ENCODE measurements at regions not wholly inside any gene's neighbourhood (a gene's known extent, or its start where the extent isn't known, plus 50 kb on each side); places are given as distances from the start of the nearest gene placed in this dataset.
"Not testable (repeated sequence)": the region's sequence is repeated elsewhere in the genome, so short reads cannot be mapped to it uniquely, and the experiment has no call there.

GRCh38 chr5:35561396-35561795, 56.3 kb upstream of the SPEF2 start:
- no peaks in the 10 kb centered on the region for H3K27me3 Mint-ChIP-seq
- no peak overlapping the region for H3K4me3 Mint-ChIP-seq
- ATAC-seq (ENCODE audit: low read depth in 2 of 2) = no peak
- no peaks in the 10 kb centered on the region for H3K4me1 Mint-ChIP-seq
- no peak overlapping the region for H3K27ac Mint-ChIP-seq
- DNase-seq = no peak
- peaks cover 12 to 63% (median 50%) of the 10 kb centered on the region in 7 donors for H3K9me3 Mint-ChIP-seq
- peaks cover 5 to 9% of the 10 kb centered on the region in 2 donors for H3K36me3 Mint-ChIP-seq

DNA sequence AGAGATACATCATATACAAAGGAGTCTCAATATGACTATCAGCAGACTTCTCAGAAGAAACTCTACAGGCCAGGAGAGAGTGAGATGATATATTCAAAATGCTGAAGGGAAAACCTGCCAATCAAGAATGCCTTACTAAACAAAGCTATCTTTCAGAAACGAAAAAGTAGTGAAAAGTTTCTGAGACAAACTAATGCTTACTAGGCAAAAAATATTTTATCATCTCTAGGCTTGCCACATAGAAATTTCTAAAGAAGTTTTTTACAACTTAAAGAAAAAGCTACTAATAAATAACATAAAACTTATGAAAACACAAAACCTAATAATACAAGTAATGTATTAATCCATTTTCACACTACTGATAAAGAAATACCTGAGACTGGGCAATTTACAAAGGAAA, 59.9 kb upstream of the SPEF2 start:
- Mint-ChIP-seq H3K27me3 (no peaks in the 10 kb centered on the region), H3K4me3 (no peak overlapping the region), H3K27ac (no peak overlapping the region), H3K4me1 (no peaks in the 10 kb centered on the region), H3K9me3 (peaks cover 12 to 60% (median 43%) of the 10 kb centered on the region in 7 donors), H3K36me3 (peaks cover 5 to 9% of the 10 kb centered on the region in 2 donors)
- DNase-seq (no peak), ATAC-seq (ENCODE audit: low read depth in 2 of 2) (no peak)

DNA sequence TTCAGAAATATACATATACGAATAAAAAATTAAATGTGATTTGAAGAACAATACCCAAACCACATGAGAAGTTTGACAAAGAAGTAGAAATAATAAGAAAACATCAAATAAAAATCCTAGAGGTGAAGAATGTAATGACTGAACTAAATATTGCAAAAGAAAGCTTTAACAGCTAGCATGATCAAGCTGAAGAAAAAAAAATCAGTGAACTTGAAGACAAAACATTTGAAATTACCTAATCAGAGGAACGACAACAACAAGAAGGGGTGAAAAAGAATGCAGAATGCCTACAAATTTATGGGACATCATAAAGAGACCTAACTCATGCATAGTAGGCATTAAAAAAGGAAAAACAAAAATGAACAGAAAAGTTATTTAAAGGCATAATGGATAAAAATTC, 60.5 kb upstream of the SPEF2 start:
- ATAC-seq (ENCODE audit: low read depth in 2 of 2) (no peak), DNase-seq (no peak)
- Mint-ChIP-seq H3K27me3 (peaks cover 0 to 4% (median 0%) of the 10 kb centered on the region in 3 donors), H3K36me3 (peaks cover 5 to 9% of the 10 kb centered on the region in 2 donors), H3K27ac (peak overlapping the region in 1 of 6 donors; percentile 38), H3K9me3 (peaks cover 12 to 55% (median 38%) of the 10 kb centered on the region in 7 donors), H3K4me1 (no peaks in the 10 kb centered on the region), H3K4me3 (no peak overlapping the region)

DNA sequence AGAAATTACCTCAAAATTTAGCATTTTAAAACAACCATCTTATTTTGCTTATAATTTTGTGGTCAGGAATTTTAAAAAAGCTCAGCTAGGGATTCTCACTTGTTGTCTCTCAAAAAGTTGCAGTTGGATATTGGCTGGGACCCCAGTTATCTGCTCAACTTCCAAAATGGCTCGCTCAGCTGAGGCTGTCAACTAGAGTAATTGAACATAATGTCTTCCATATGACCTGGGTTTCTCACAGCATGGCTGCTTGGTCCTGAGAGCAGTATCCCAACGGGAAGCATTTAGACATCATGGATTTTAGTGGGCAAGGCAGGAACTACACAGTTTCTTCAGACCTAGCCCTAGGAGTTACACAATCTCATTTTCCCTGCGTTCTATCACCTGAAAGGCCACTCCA, 63.6 kb upstream of the SPEF2 start:
- DNase-seq (no peak), ATAC-seq (ENCODE audit: low read depth in 2 of 2) (no peak)
- Mint-ChIP-seq H3K27me3 (peaks cover 0 to 5% (median 3%) of the 10 kb centered on the region in 3 donors), H3K4me3 (no peak overlapping the region), H3K36me3 (peaks cover 5 to 9% of the 10 kb centered on the region in 2 donors), H3K4me1 (no peaks in the 10 kb centered on the region), H3K9me3 (peaks cover 6 to 39% (median 29%) of the 10 kb centered on the region in 7 donors), H3K27ac (no peak overlapping the region)

- no peak overlapping the region for H3K4me3 Mint-ChIP-seq
- H3K4me1 Mint-ChIP-seq = no peaks in the 10 kb centered on the region
- H3K27me3 Mint-ChIP-seq = peaks cover 7 to 16% (median 13%) of the 10 kb centered on the region in 3 donors
- no peak overlapping the region for H3K27ac Mint-ChIP-seq
- no peaks in the 10 kb centered on the region for H3K36me3 Mint-ChIP-seq
- ATAC-seq (ENCODE audit: low read depth in 2 of 2) (no peak), DNase-seq (no peak)
- H3K9me3 Mint-ChIP-seq = peaks cover 0 to 9% (median 5%) of the 10 kb centered on the region in 7 donors
Measured at GRCh38 chr5:35545190-35545589, 72.5 kb upstream of the SPEF2 start.

DNA sequence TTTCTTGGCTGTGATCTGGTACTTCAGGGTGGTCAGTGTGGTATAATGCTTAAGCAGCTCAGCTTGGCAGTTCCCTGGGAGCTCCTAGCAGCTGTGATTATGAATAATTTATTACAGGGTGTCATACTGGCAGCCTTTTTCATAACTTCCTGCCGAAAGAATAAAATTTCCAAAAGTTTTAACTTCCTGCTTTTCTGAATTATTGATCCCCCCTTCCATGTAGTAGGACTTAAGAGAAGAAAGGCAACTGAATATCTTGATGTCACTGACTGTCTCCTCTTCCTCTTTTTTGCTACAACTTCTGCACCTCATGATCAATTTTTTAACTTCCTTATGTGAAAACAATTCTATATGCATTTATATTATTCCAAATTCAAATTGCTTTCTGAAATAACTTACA, 74.3 kb upstream of the SPEF2 start:
- Mint-ChIP-seq H3K27ac (no peak overlapping the region), H3K4me1 (no peaks in the 10 kb centered on the region), H3K27me3 (peaks cover 7 to 16% (median 13%) of the 10 kb centered on the region in 3 donors), H3K9me3 (peaks cover 0 to 9% (median 5%) of the 10 kb centered on the region in 7 donors), H3K36me3 (no peaks in the 10 kb centered on the region), H3K4me3 (no peak overlapping the region)
- DNase-seq (no peak), ATAC-seq (ENCODE audit: low read depth in 2 of 2) (no peak)

DNA sequence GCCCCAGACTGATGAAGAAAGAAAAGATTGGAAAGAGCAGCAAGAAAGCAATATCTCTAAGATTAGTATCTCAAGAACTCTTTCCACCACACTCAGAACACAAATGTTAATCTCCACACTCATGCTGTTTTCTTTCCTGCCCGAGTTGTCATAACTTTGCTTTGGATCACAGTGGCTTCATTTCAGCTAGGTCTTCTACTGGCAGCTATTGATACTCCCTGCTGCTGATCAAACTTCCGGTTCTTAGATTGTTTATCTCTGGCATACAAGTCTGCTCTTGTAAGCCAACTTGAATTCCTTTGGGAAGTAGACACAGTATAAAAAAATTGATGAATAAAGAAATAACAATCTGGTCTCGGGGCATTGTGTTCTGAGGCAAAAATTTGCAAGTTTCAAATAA, 77.7 kb upstream of the SPEF2 start:
- Mint-ChIP-seq H3K4me1 (no peaks in the 10 kb centered on the region), H3K27me3 (peaks cover 0 to 8% (median 8%) of the 10 kb centered on the region in 3 donors), H3K27ac (no peak overlapping the region), H3K36me3 (no peaks in the 10 kb centered on the region), H3K4me3 (no peak overlapping the region), H3K9me3 (peaks cover 0 to 8% (median 4%) of the 10 kb centered on the region in 7 donors)
- DNase-seq (no peak), ATAC-seq (ENCODE audit: low read depth in 2 of 2) (no peak)

- Mint-ChIP-seq H3K27me3 (peaks cover 0 to 8% (median 8%) of the 10 kb centered on the region in 3 donors), H3K9me3 (peaks cover 0 to 8% (median 4%) of the 10 kb centered on the region in 7 donors), H3K4me3 (no peak overlapping the region), H3K27ac (no peak overlapping the region), H3K4me1 (no peaks in the 10 kb centered on the region), H3K36me3 (no peaks in the 10 kb centered on the region)
- DNase-seq = no peak
- no peak for ATAC-seq (ENCODE audit: low read depth in 2 of 2)
Measured at GRCh38 chr5:35538198-35538931, 79.3 kb upstream of the SPEF2 start.

GRCh38 chr5:35533156-35533555, 84.5 kb upstream of the SPEF2 start:
- H3K36me3 Mint-ChIP-seq = no peaks in the 10 kb centered on the region
- DNase-seq (no peak), ATAC-seq (ENCODE audit: low read depth in 2 of 2) (no peak)
- no peaks in the 10 kb centered on the region for H3K27me3 Mint-ChIP-seq
- H3K4me1 Mint-ChIP-seq = no peaks in the 10 kb centered on the region
- no peak overlapping the region for H3K27ac Mint-ChIP-seq
- H3K9me3 Mint-ChIP-seq = peaks cover 0 to 4% (median 0%) of the 10 kb centered on the region in 7 donors
- H3K4me3 Mint-ChIP-seq = no peak overlapping the region

DNA sequence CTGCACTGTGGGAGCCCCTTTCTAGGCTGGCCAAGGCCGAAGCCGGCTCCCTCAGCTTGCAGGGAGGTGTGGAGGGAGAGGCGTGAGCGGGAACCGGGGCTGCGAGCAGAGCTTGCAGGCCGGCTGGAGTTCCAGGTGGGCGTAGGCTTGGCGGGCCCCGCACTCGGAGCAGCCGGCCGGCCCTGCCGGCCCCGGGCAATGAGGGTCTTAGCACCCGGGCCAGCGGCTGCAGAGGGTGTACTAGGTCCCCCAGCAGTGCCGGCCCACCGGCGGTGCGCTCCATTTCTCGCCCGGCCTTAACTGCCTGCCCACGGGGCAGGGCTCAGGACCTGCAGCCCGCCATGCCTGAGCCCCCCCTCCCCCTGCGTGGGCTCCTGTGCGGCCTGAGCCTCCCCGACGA, 86.1 kb upstream of the SPEF2 start:
- not testable (repeated sequence) for H3K9me3 Mint-ChIP-seq, H3K27me3 Mint-ChIP-seq, H3K36me3 Mint-ChIP-seq

GRCh38 chr5:35518104-35518503, 99.6 kb upstream of the SPEF2 start:
- H3K9me3 Mint-ChIP-seq = peaks cover 0 to 12% (median 3%) of the 10 kb centered on the region in 7 donors
- ATAC-seq (ENCODE audit: low read depth in 2 of 2) = peak in 1 of 2 donors; percentile 37

More for the DNA sequence above, 86.1 kb upstream of the SPEF2 start:
- H3K4me1 Mint-ChIP-seq; H3K27ac Mint-ChIP-seq; DNase-seq; ATAC-seq (ENCODE audit: low read depth in 2 of 2); H3K4me3 Mint-ChIP-seq: not testable (repeated sequence)

DNA sequence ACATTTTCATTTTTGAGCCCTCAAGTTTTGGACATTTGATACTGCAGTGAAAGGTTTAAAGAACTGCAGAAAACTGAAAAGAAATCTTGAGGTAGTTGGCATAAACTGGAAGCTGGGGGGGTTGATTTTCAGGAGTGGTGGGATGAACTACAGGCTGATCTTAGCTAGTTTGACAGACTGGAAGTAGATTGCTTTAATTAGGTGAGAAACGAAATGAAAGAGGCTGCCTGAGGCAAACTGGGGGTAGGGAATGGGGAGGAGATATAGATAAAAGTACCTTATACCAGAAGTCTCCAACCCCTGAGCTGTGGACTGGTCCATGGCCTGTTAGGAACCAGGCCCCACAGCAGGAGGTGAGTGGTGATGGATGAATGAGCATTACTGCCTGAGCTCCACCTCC, 101.4 kb upstream of the SPEF2 start:
- H3K4me3 Mint-ChIP-seq = no peak overlapping the region
- no peaks in the 10 kb centered on the region for H3K36me3 Mint-ChIP-seq
- H3K4me1 Mint-ChIP-seq = no peaks in the 10 kb centered on the region
- H3K9me3 Mint-ChIP-seq = peaks cover 0 to 14% (median 4%) of the 10 kb centered on the region in 7 donors
- H3K27ac Mint-ChIP-seq = no peak overlapping the region
- ATAC-seq (ENCODE audit: low read depth in 2 of 2) = no peak
- DNase-seq = no peak
- H3K27me3 Mint-ChIP-seq = peaks cover 0 to 6% (median 0%) of the 10 kb centered on the region in 3 donors

More at GRCh38 chr5:35518104-35518503, 99.6 kb upstream of the SPEF2 start:
- DNase-seq = no peak
- no peak overlapping the region for H3K27ac Mint-ChIP-seq
- H3K4me1 Mint-ChIP-seq = no peaks in the 10 kb centered on the region
- H3K4me3 Mint-ChIP-seq = no peak overlapping the region
- H3K36me3 Mint-ChIP-seq = no peaks in the 10 kb centered on the region
- H3K27me3 Mint-ChIP-seq = peaks cover 0 to 9% (median 0%) of the 10 kb centered on the region in 3 donors

DNA sequence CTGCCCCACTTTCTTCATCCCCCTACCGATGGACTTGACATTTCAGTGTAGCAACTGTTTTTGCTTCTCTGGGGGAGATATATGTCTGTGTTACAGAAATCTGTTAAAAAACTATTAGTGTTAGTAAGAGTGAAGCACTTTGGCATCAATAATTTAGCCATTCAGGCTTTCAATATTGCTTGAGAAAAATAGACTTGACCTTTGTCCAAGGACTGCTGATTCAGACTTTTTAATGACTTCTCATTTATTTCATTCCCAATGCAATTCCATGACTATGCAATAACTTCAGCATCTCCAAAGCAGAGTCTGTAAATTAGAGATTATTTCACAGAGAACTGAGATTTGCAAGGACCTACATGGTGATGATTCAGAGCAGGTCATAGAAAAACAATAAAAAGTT, 104.1 kb upstream of the SPEF2 start:
- H3K4me1 Mint-ChIP-seq = no peaks in the 10 kb centered on the region
- DNase-seq = no peak
- peaks cover 0 to 22% (median 10%) of the 10 kb centered on the region in 7 donors for H3K9me3 Mint-ChIP-seq
- no peak overlapping the region for H3K27ac Mint-ChIP-seq
- H3K4me3 Mint-ChIP-seq = no peak overlapping the region
- no peaks in the 10 kb centered on the region for H3K36me3 Mint-ChIP-seq
- ATAC-seq (ENCODE audit: low read depth in 2 of 2) = no peak
- H3K27me3 Mint-ChIP-seq = no peaks in the 10 kb centered on the region

GRCh38 chr5:35502206-35502605, 115.5 kb upstream of the SPEF2 start:
- Mint-ChIP-seq H3K36me3 (peaks cover 0 to 8% of the 10 kb centered on the region in 2 donors), H3K27ac (no peak overlapping the region), H3K4me3 (no peak overlapping the region), H3K27me3 (no peaks in the 10 kb centered on the region), H3K9me3 (peaks cover 12 to 42% (median 19%) of the 10 kb centered on the region in 7 donors), H3K4me1 (no peaks in the 10 kb centered on the region)
- ATAC-seq (ENCODE audit: low read depth in 2 of 2) = no peak
- DNase-seq = no peak
